GM12875 (cell line): ENCODE measurements at regions not wholly inside any gene's neighbourhood (a gene's known extent, or its start where the extent isn't known, plus 50 kb on each side); places are given as distances from the start of the nearest gene placed in this dataset.
"Not testable (repeated sequence)": the region's sequence is repeated elsewhere in the genome, so short reads cannot be mapped to it uniquely, and the experiment has no call there.

ENCODE experiments used
- H3K4me3 ChIP-seq: one replicate; pipeline ENCODE4 v1.5.1; 2011; ENCODE audit warnings: low read depth, low read length, control low read depth
- TF ChIP-seq, protein P1 (sequence below): IDR thresholded peaks from 2 replicates; pipeline ENCODE4 v1.5.1; 2011; ENCODE audit warnings: low read depth, mild to moderate bottlenecking, control low read depth, inconsistent platforms, low read length, moderate library complexity, borderline replicate concordance; ENCODE audit not compliant: insufficient read depth

DNA sequence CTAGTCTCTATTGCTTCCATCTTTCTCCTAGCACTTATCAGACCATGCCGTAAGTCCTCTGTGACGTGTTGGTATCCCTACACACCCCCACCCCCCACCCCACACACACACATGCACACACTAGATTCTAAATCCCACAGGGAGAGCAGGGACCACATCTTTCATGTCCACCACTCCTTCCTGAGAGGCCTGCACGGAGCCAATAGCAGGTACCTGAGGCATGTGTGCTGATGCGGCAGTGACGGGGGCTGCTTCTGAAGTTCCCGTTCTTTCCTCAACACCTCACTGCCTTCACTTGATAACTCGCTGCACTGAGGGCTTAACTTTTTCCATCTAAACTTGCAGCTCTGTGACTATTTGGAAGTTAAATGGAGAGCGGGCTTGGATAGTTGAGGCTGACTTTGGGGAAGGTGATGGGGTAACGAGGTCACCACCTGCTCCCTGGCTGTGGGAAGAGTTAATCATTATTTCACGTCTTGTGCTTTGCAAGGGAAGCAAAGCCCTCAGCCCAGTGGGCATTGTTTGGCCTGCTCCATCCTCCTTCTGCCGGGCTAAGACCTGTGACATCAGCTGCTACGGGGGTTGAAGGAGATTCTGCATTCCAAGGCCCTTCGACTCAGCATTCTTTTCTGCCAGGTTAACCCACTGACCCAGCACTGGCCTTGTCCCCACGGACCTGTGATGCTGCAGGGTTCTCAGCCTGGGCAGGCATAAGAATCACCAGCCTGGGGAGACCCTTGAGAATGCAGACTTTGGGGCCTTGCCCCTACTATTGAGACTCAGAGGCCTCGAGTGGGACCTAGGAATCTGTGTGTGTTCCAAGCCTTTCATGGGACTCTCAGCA lies 187.8 kb downstream of the ANKRD60 start:
- TF ChIP-seq, protein P1, sequence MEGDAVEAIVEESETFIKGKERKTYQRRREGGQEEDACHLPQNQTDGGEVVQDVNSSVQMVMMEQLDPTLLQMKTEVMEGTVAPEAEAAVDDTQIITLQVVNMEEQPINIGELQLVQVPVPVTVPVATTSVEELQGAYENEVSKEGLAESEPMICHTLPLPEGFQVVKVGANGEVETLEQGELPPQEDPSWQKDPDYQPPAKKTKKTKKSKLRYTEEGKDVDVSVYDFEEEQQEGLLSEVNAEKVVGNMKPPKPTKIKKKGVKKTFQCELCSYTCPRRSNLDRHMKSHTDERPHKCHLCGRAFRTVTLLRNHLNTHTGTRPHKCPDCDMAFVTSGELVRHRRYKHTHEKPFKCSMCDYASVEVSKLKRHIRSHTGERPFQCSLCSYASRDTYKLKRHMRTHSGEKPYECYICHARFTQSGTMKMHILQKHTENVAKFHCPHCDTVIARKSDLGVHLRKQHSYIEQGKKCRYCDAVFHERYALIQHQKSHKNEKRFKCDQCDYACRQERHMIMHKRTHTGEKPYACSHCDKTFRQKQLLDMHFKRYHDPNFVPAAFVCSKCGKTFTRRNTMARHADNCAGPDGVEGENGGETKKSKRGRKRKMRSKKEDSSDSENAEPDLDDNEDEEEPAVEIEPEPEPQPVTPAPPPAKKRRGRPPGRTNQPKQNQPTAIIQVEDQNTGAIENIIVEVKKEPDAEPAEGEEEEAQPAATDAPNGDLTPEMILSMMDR = no peak
- H3K4me3 ChIP-seq = no peak overlapping the region

DNA sequence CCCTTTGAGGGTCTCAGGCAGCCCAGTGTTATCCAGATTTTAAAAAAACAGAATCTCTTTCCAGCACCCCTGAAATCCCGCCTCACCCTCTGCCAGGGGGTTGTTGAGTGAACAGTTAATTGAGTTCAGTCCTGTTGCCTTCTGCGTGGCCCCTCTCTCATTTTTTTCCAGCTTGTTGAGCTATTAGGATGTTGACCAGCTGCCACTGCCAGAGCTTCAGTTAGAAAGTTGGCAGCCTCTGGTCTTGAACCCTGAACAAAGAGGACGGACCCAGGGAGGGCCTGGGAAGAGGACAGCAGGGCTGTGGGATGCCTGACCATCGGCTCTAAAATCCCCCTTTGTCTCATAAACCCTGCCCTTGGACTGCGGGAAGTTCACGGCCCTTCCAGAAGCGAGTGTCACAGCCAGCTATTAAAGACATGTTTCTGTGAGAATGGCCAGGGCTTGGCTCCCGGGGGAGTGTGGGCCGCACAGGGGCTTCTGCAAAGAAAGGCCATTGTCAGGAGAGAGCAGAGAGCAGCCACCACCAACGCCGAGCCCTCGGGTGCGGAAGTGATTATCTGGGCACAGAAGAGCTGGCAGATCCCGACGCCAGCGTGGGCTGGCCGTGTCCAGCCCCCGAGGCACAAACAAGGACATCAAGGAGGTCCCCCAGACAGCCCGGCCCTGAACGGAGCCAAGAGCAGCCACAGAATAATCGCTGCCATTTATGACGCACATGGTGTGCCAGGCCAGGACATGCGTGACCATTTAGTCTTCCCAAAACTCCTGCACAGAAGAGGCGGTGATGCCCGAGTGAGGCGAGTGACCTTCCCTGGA lies 189.0 kb downstream of the ANKRD60 start:
- TF ChIP-seq, protein P1 = no peak
- no peak overlapping the region for H3K4me3 ChIP-seq

- no peak overlapping the region for H3K4me3 ChIP-seq
- TF ChIP-seq, protein P1 = no peak
Measured at GRCh38 chr20:58038123-58038654, 190.3 kb downstream of the ANKRD60 start.

- TF ChIP-seq, protein P1 = no peak
- H3K4me3 ChIP-seq = no peak overlapping the region
Measured at GRCh38 chr20:58037631-58038030, 190.8 kb downstream of the ANKRD60 start.

- no peak overlapping the region for H3K4me3 ChIP-seq
- TF ChIP-seq, protein P1 = no peak
Measured at GRCh38 chr20:58033026-58033536, 195.4 kb downstream of the ANKRD60 start.

DNA sequence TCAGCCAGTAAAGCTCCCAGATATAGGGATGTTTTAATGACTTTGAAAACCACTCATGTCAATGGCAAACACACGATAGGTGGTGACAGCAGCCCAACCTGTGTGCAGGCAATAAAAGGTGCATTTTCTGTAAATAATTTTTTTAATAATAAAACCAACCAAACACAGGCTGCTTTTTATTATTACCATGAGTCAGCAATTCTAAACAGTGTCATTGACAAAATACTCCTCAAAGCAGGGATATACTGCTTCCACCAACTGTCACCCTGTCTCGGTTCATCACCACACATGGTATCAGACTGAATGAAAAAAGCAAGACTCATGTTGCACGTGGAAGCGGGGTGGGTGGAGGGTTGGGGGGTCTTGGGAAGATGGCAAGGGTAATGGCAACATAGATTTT lies 195.9 kb downstream of the ANKRD60 start:
- TF ChIP-seq, protein P1 = no peak
- no peak overlapping the region for H3K4me3 ChIP-seq

- not testable (repeated sequence) for H3K4me3 ChIP-seq
Measured at GRCh38 chr20:58031350-58031749, 197.1 kb downstream of the ANKRD60 start.
